ENCODE measurements at regions not wholly inside any gene's neighbourhood (a gene's known extent, or its start where the extent isn't known, plus 50 kb on each side); places are given as distances from the start of the nearest gene placed in this dataset.
A peak's percentile ranks its signal among the peaks of the same experiment; 100 is the strongest.

- Histone ChIP-seq H3K4me3 (IDR thresholded peaks at IDR 0.05; ENCODE audit: insufficient read depth, low read depth, low read length) (no peak overlapping the region), H3K4me1 (ENCODE audit: low read depth, poor library complexity, severe bottlenecking) (peaks cover 11% of the 10 kb centered on the region), H3K79me2 (ENCODE audit: insufficient read depth, low read depth) (no peaks in the 10 kb centered on the region), H4K20me1 (ENCODE audit: insufficient read depth) (no peaks in the 10 kb centered on the region), H3K27ac (no peak overlapping the region), H3K9ac (no peak overlapping the region), H3K27me3 (ENCODE audit: insufficient read depth, low read depth) (no peaks in the 10 kb centered on the region), H3K36me3 (ENCODE audit: insufficient read depth) (no peaks in the 10 kb centered on the region), H2AFZ (ENCODE audit: low read depth) (no peak overlapping the region), H3K4me2 (no peak overlapping the region)
- TF ChIP-seq, protein P1, sequence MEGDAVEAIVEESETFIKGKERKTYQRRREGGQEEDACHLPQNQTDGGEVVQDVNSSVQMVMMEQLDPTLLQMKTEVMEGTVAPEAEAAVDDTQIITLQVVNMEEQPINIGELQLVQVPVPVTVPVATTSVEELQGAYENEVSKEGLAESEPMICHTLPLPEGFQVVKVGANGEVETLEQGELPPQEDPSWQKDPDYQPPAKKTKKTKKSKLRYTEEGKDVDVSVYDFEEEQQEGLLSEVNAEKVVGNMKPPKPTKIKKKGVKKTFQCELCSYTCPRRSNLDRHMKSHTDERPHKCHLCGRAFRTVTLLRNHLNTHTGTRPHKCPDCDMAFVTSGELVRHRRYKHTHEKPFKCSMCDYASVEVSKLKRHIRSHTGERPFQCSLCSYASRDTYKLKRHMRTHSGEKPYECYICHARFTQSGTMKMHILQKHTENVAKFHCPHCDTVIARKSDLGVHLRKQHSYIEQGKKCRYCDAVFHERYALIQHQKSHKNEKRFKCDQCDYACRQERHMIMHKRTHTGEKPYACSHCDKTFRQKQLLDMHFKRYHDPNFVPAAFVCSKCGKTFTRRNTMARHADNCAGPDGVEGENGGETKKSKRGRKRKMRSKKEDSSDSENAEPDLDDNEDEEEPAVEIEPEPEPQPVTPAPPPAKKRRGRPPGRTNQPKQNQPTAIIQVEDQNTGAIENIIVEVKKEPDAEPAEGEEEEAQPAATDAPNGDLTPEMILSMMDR (conservative IDR thresholded peaks at IDR 0.05; ENCODE audit: low read depth, low read length) = no peak
Observed at GRCh38 chr10:124254490-124254889, 161.1 kb upstream of the CHST15 start.

DNA sequence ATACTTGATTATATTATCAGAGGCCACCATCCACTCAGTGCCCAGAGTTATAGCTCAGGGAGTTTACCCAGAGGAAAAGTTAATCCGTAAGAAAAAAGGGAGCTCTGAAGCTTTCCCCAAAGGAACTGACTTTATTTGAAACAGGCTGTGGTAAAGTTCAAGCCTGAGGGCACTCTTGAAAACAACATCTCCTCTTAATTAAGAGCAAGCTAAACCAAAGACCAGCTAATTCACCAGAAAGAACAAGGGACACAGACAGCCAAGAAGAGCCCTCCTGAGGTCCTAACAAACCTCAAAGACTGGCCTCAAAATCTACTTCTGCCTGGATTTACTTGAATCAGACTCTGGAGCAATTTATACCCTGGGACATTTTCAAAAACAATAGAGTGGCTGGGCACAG lies 159.6 kb upstream of the CHST15 start:
- H3K27ac ChIP-seq = no peak overlapping the region
- no peak overlapping the region for H3K4me2 ChIP-seq
- no peak overlapping the region for H3K4me3 ChIP-seq (IDR thresholded peaks at IDR 0.05; ENCODE audit: insufficient read depth, low read depth, low read length)
- H2AFZ ChIP-seq (ENCODE audit: low read depth) = no peak overlapping the region
- H3K4me1 ChIP-seq (ENCODE audit: low read depth, poor library complexity, severe bottlenecking) = peaks cover 11% of the 10 kb centered on the region
- no peaks in the 10 kb centered on the region for H3K36me3 ChIP-seq (ENCODE audit: insufficient read depth)
- H3K9ac ChIP-seq = no peak overlapping the region
- H3K27me3 ChIP-seq (ENCODE audit: insufficient read depth, low read depth) = no peaks in the 10 kb centered on the region
- no peaks in the 10 kb centered on the region for H4K20me1 ChIP-seq (ENCODE audit: insufficient read depth)
- H3K79me2 ChIP-seq (ENCODE audit: insufficient read depth, low read depth) = no peaks in the 10 kb centered on the region
- TF ChIP-seq, protein P1 (conservative IDR thresholded peaks at IDR 0.05; ENCODE audit: low read depth, low read length) = no peak

GRCh38 chr10:124252097-124252715 lies 158.8 kb upstream of the CHST15 start:
- no peaks in the 10 kb centered on the region for H3K79me2 ChIP-seq (ENCODE audit: insufficient read depth, low read depth)
- peak overlapping the region; percentile 30 for H3K4me2 ChIP-seq
- no peaks in the 10 kb centered on the region for H3K27me3 ChIP-seq (ENCODE audit: insufficient read depth, low read depth)
- H3K27ac ChIP-seq = no peak overlapping the region; the same call in 1 of the 2 replicates
- peaks cover 11% of the 10 kb centered on the region for H3K4me1 ChIP-seq (ENCODE audit: low read depth, poor library complexity, severe bottlenecking)
- no peak overlapping the region for H3K4me3 ChIP-seq (IDR thresholded peaks at IDR 0.05; ENCODE audit: insufficient read depth, low read depth, low read length)
- TF ChIP-seq, protein P1 (conservative IDR thresholded peaks at IDR 0.05; ENCODE audit: low read depth, low read length) = no peak
- H3K36me3 ChIP-seq (ENCODE audit: insufficient read depth) = no peaks in the 10 kb centered on the region
- no peak overlapping the region for H3K9ac ChIP-seq
- no peak overlapping the region for H2AFZ ChIP-seq (ENCODE audit: low read depth)
- H4K20me1 ChIP-seq (ENCODE audit: insufficient read depth) = no peaks in the 10 kb centered on the region

DNA sequence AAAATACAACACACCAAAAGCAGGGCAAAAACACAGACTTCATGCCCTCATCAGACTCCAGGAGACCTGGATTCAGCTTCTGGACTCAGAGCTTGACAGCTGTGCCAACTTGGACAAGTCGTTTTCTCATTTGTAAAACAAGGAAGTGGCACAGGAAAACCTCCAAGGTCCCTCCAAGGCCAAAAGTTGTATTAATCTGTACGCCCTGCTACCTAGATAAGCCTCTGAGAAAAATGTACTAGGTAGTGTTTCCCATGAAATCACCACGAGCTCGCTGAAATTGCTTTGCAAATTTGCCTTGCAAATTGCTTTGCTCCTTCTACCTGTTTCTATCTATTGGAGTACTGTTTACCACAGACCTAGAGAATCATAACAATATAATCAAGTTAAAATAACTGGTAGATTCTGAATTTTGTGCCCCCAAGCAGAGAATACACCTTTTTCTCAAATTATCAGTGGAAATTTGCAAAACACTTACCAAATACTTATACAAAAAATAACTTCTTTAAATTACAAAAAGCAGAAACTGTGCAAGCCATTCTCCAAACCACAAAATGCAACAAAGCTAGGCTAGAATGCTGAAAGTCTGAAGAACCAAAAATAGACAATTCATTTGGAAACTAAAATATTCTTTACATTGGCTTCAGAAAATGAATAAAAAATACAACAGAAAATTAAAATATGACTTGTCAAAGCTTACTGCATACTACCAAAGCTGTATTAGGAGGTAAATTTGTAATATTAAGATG lies 158.1 kb upstream of the CHST15 start:
- no peak overlapping the region; the same call in 1 of the 2 replicates for H3K27ac ChIP-seq
- no peak overlapping the region for H3K4me3 ChIP-seq (IDR thresholded peaks at IDR 0.05; ENCODE audit: insufficient read depth, low read depth, low read length)
- no peak overlapping the region for H3K9ac ChIP-seq
- H2AFZ ChIP-seq (ENCODE audit: low read depth) = peak overlapping the region; percentile 30
- no peaks in the 10 kb centered on the region for H3K27me3 ChIP-seq (ENCODE audit: insufficient read depth, low read depth)
- H3K36me3 ChIP-seq (ENCODE audit: insufficient read depth) = no peaks in the 10 kb centered on the region
- H3K4me2 ChIP-seq = peak overlapping the region; percentile 30
- TF ChIP-seq, protein P1 (conservative IDR thresholded peaks at IDR 0.05; ENCODE audit: low read depth, low read length) = no peak
- peaks cover 11% of the 10 kb centered on the region for H3K4me1 ChIP-seq (ENCODE audit: low read depth, poor library complexity, severe bottlenecking)
- no peaks in the 10 kb centered on the region for H3K79me2 ChIP-seq (ENCODE audit: insufficient read depth, low read depth)
- no peaks in the 10 kb centered on the region for H4K20me1 ChIP-seq (ENCODE audit: insufficient read depth)

All from KMS-11 (cell line).